Erythroblast (primary cell): ENCODE measurements at regions not wholly inside any gene's neighbourhood (a gene's known extent, or its start where the extent isn't known, plus 50 kb on each side); places are given as distances from the start of the nearest gene placed in this dataset.

ENCODE experiments used
- GATA1 ChIP-seq: IDR thresholded peaks from 2 replicates; pipeline ENCODE4 v1.6.1; 2011; ENCODE audit warnings: low read depth, mild to moderate bottlenecking, control low read depth, low read length, moderate library complexity
- POLR2A ChIP-seq: IDR thresholded peaks from 2 replicates; pipeline ENCODE4 v1.6.1; 2011; ENCODE audit warnings: mild to moderate bottlenecking, low read length

- TF ChIP-seq POLR2A = no peak
- no peak for TF ChIP-seq GATA1
Measured at GRCh38 chr2:226376516-226377180, 423.0 kb downstream of the IRS1 start.
